ENCODE measurements at regions not wholly inside any gene's neighbourhood (a gene's known extent, or its start where the extent isn't known, plus 50 kb on each side); places are given as distances from the start of the nearest gene placed in this dataset.

- Histone ChIP-seq H2BK5ac (ENCODE audit: low read depth, low read length, poor library complexity, severe bottlenecking) (no peak overlapping the region), H4K8ac (ENCODE audit: low read length) (no peak overlapping the region), H3K4me3 (ENCODE audit: insufficient read depth in 1 of 2, low read depth in 1 of 2, low read length in 2 of 2) (no peak overlapping the region), H2AFZ (ENCODE audit: low read depth, low read length) (no peak overlapping the region), H2BK12ac (ENCODE audit: low read length in 2 of 2) (no peak overlapping the region), H3K36me3 (ENCODE audit: control insufficient read depth in 1 of 2, insufficient read depth in 2 of 2, low read depth in 1 of 2, low read length in 2 of 2) (no peaks in the 10 kb centered on the region), H3K14ac (ENCODE audit: low read length in 2 of 2) (no peak overlapping the region), H3K4ac (ENCODE audit: low read depth in 1 of 2, low read length in 2 of 2) (no peak overlapping the region), H3K79me1 (replicated peaks; ENCODE audit: low read length, poor library complexity, severe bottlenecking) (no peaks in the 10 kb centered on the region), H3K23ac (ENCODE audit: low read length in 2 of 2) (no peak overlapping the region), H2AK5ac (ENCODE audit: low read length, severe bottlenecking) (no peak overlapping the region), H3K4me2 (ENCODE audit: low read length, poor library complexity, severe bottlenecking) (no peak overlapping the region), H3K9me3 (ENCODE audit: control insufficient read depth, low read length) (peaks cover 20% of the 10 kb centered on the region), H3K4me1 (ENCODE audit: control insufficient read depth, insufficient read depth, low read depth, low read length) (no peaks in the 10 kb centered on the region), H2BK120ac (ENCODE audit: low read depth, low read length) (no peak overlapping the region), H3K9ac (ENCODE audit: low read length) (no peak overlapping the region), H3K27ac (ENCODE audit: low read length, poor library complexity, severe bottlenecking) (no peak overlapping the region), H4K91ac (ENCODE audit: low read length) (no peak overlapping the region), H3K18ac (ENCODE audit: low read depth in 1 of 2, low read length in 2 of 2) (no peak overlapping the region), H2BK15ac (ENCODE audit: low read depth, poor library complexity, severe bottlenecking) (no peak overlapping the region), H3K27me3 (ENCODE audit: control insufficient read depth in 1 of 2, insufficient read depth in 1 of 2, low read length in 2 of 2) (no peaks in the 10 kb centered on the region)
- DNase-seq = no peak
Measured at GRCh38 chr2:126385441-126385840, 270.5 kb upstream of the GYPC start.

- Histone ChIP-seq H3K9me3 (ENCODE audit: control insufficient read depth, low read length) (peaks cover 20% of the 10 kb centered on the region), H3K4me1 (ENCODE audit: control insufficient read depth, insufficient read depth, low read depth, low read length) (no peaks in the 10 kb centered on the region), H2BK5ac (ENCODE audit: low read depth, low read length, poor library complexity, severe bottlenecking) (no peak overlapping the region), H3K18ac (ENCODE audit: low read depth in 1 of 2, low read length in 2 of 2) (no peak overlapping the region), H3K36me3 (ENCODE audit: control insufficient read depth in 1 of 2, insufficient read depth in 2 of 2, low read depth in 1 of 2, low read length in 2 of 2) (no peaks in the 10 kb centered on the region), H3K23ac (ENCODE audit: low read length in 2 of 2) (no peak overlapping the region), H2BK12ac (ENCODE audit: low read length in 2 of 2) (no peak overlapping the region), H3K79me1 (replicated peaks; ENCODE audit: low read length, poor library complexity, severe bottlenecking) (no peaks in the 10 kb centered on the region), H3K4me2 (ENCODE audit: low read length, poor library complexity, severe bottlenecking) (no peak overlapping the region), H2BK15ac (ENCODE audit: low read depth, poor library complexity, severe bottlenecking) (no peak overlapping the region), H3K9ac (ENCODE audit: low read length) (no peak overlapping the region), H3K27me3 (ENCODE audit: control insufficient read depth in 1 of 2, insufficient read depth in 1 of 2, low read length in 2 of 2) (no peaks in the 10 kb centered on the region), H2AFZ (ENCODE audit: low read depth, low read length) (no peak overlapping the region), H4K91ac (ENCODE audit: low read length) (no peak overlapping the region), H3K4me3 (ENCODE audit: insufficient read depth in 1 of 2, low read depth in 1 of 2, low read length in 2 of 2) (no peak overlapping the region), H4K8ac (ENCODE audit: low read length) (no peak overlapping the region), H3K27ac (ENCODE audit: low read length, poor library complexity, severe bottlenecking) (no peak overlapping the region), H2BK120ac (ENCODE audit: low read depth, low read length) (no peak overlapping the region), H3K14ac (ENCODE audit: low read length in 2 of 2) (no peak overlapping the region), H2AK5ac (ENCODE audit: low read length, severe bottlenecking) (no peak overlapping the region), H3K4ac (ENCODE audit: low read depth in 1 of 2, low read length in 2 of 2) (no peak overlapping the region)
- DNase-seq = no peak
Measured at GRCh38 chr2:126385983-126386382, 270.0 kb upstream of the GYPC start.

- no peak overlapping the region for H3K18ac ChIP-seq (ENCODE audit: low read depth in 1 of 2, low read length in 2 of 2)
- H3K36me3 ChIP-seq (ENCODE audit: control insufficient read depth in 1 of 2, insufficient read depth in 2 of 2, low read depth in 1 of 2, low read length in 2 of 2) = no peaks in the 10 kb centered on the region
- H3K4me1 ChIP-seq (ENCODE audit: control insufficient read depth, insufficient read depth, low read depth, low read length) = no peaks in the 10 kb centered on the region
- no peak overlapping the region for H2BK5ac ChIP-seq (ENCODE audit: low read depth, low read length, poor library complexity, severe bottlenecking)
- H4K91ac ChIP-seq (ENCODE audit: low read length) = no peak overlapping the region
- no CpG with 5 or more reads among the region's 1 CpG for WGBS
- no peak overlapping the region for H3K9ac ChIP-seq (ENCODE audit: low read length)
- H2AFZ ChIP-seq (ENCODE audit: low read depth, low read length) = no peak overlapping the region
- no peak for DNase-seq
- peaks cover 23% of the 10 kb centered on the region for H3K9me3 ChIP-seq (ENCODE audit: control insufficient read depth, low read length)
- H3K23ac ChIP-seq (ENCODE audit: low read length in 2 of 2) = no peak overlapping the region
- H2BK15ac ChIP-seq (ENCODE audit: low read depth, poor library complexity, severe bottlenecking) = no peak overlapping the region
- H3K4ac ChIP-seq (ENCODE audit: low read depth in 1 of 2, low read length in 2 of 2) = no peak overlapping the region
- H2BK12ac ChIP-seq (ENCODE audit: low read length in 2 of 2) = no peak overlapping the region
- no peak overlapping the region for H2BK120ac ChIP-seq (ENCODE audit: low read depth, low read length)
- H3K4me3 ChIP-seq (ENCODE audit: insufficient read depth in 1 of 2, low read depth in 1 of 2, low read length in 2 of 2) = no peak overlapping the region
- H3K14ac ChIP-seq (ENCODE audit: low read length in 2 of 2) = no peak overlapping the region
- H4K8ac ChIP-seq (ENCODE audit: low read length) = no peak overlapping the region
- H3K27me3 ChIP-seq (ENCODE audit: control insufficient read depth in 1 of 2, insufficient read depth in 1 of 2, low read length in 2 of 2) = no peaks in the 10 kb centered on the region
- no peak overlapping the region for H3K4me2 ChIP-seq (ENCODE audit: low read length, poor library complexity, severe bottlenecking)
- no peak overlapping the region for H2AK5ac ChIP-seq (ENCODE audit: low read length, severe bottlenecking)
- no peak overlapping the region for H3K27ac ChIP-seq (ENCODE audit: low read length, poor library complexity, severe bottlenecking)
- H3K79me1 ChIP-seq (replicated peaks; ENCODE audit: low read length, poor library complexity, severe bottlenecking) = no peaks in the 10 kb centered on the region
Measured at GRCh38 chr2:126389446-126389845, 266.5 kb upstream of the GYPC start.

- H3K18ac ChIP-seq (ENCODE audit: low read depth in 1 of 2, low read length in 2 of 2) = no peak overlapping the region
Measured at GRCh38 chr2:126392889-126393288, 263.1 kb upstream of the GYPC start.

More at GRCh38 chr2:126392889-126393288, 263.1 kb upstream of the GYPC start:
- DNase-seq = no peak
- no peak overlapping the region for H3K4me2 ChIP-seq (ENCODE audit: low read length, poor library complexity, severe bottlenecking)
- H2BK120ac ChIP-seq (ENCODE audit: low read depth, low read length) = no peak overlapping the region
- 73% methylated on average over 1 of the region's 2 CpGs for WGBS
- H2BK15ac ChIP-seq (ENCODE audit: low read depth, poor library complexity, severe bottlenecking) = no peak overlapping the region
- H3K23ac ChIP-seq (ENCODE audit: low read length in 2 of 2) = no peak overlapping the region
- no peak overlapping the region for H3K14ac ChIP-seq (ENCODE audit: low read length in 2 of 2)
- H2BK12ac ChIP-seq (ENCODE audit: low read length in 2 of 2) = no peak overlapping the region
- no peak overlapping the region for H3K9ac ChIP-seq (ENCODE audit: low read length)
- no peak overlapping the region for H3K4ac ChIP-seq (ENCODE audit: low read depth in 1 of 2, low read length in 2 of 2)
- H2BK5ac ChIP-seq (ENCODE audit: low read depth, low read length, poor library complexity, severe bottlenecking) = no peak overlapping the region
- H2AK5ac ChIP-seq (ENCODE audit: low read length, severe bottlenecking) = no peak overlapping the region
- H3K4me3 ChIP-seq (ENCODE audit: insufficient read depth in 1 of 2, low read depth in 1 of 2, low read length in 2 of 2) = no peak overlapping the region
- H3K27ac ChIP-seq (ENCODE audit: low read length, poor library complexity, severe bottlenecking) = no peak overlapping the region
- H3K79me1 ChIP-seq (replicated peaks; ENCODE audit: low read length, poor library complexity, severe bottlenecking) = no peaks in the 10 kb centered on the region
- H3K27me3 ChIP-seq (ENCODE audit: control insufficient read depth in 1 of 2, insufficient read depth in 1 of 2, low read length in 2 of 2) = no peaks in the 10 kb centered on the region
- H3K36me3 ChIP-seq (ENCODE audit: control insufficient read depth in 1 of 2, insufficient read depth in 2 of 2, low read depth in 1 of 2, low read length in 2 of 2) = no peaks in the 10 kb centered on the region
- H4K8ac ChIP-seq (ENCODE audit: low read length) = no peak overlapping the region
- H3K9me3 ChIP-seq (ENCODE audit: control insufficient read depth, low read length) = peaks cover 14% of the 10 kb centered on the region
- H3K4me1 ChIP-seq (ENCODE audit: control insufficient read depth, insufficient read depth, low read depth, low read length) = no peaks in the 10 kb centered on the region
- H4K91ac ChIP-seq (ENCODE audit: low read length) = no peak overlapping the region
- no peak overlapping the region for H2AFZ ChIP-seq (ENCODE audit: low read depth, low read length)
